CD8-positive, alpha-beta memory T cell (primary cell): ENCODE measurements at regions not wholly inside any gene's neighbourhood (a gene's known extent, or its start where the extent isn't known, plus 50 kb on each side); places are given as distances from the start of the nearest gene placed in this dataset.
A peak's percentile ranks its signal among the peaks of the same experiment; 100 is the strongest.

Experiments used
- CTCF ChIA-PET: fragments of 350-600 bp; sonication (Branson Sonifier 250); formaldehyde crosslinking; loops from one replicate; lab custom pipeline; 2021; ENCODE audit warnings: antibody characterized with exemption; lab: Charles Lee
- POLR2A ChIA-PET: fragments of 350-600 bp; sonication (Branson Sonifier 250); formaldehyde crosslinking; loops from one replicate; lab custom pipeline; 2021; ENCODE audit warnings: antibody characterized with exemption; lab: Charles Lee
- DNase-seq, 5 donors: peaks; one replicate each; pipeline versions ENCODE4 v3.0.0 to v3.0.0-alpha.2; 2020 to 2022; ENCODE audit warnings: mixed read lengths in 1 of 5
- H3K27ac ChIP-seq: one replicate; pipeline ENCODE4 v1.7.0; 2013; ENCODE audit warnings: low read depth, mild to moderate bottlenecking, low read length, moderate library complexity
- H3K27me3 ChIP-seq: 2 replicates; pipeline ENCODE4 v1.7.0; 2013; ENCODE audit warnings: low read length, mild to moderate bottlenecking; ENCODE audit not compliant: insufficient read depth, poor library complexity, severe bottlenecking
- H3K36me3 ChIP-seq: 2 replicates; pipeline ENCODE4 v1.7.0; 2013; ENCODE audit warnings: mild to moderate bottlenecking, low read length, moderate library complexity; ENCODE audit not compliant: insufficient read depth
- H3K4me1 ChIP-seq: 2 replicates; pipeline ENCODE4 v1.7.0; 2013; ENCODE audit warnings: mild to moderate bottlenecking, low read length, moderate library complexity; ENCODE audit not compliant: insufficient read depth
- H3K4me3 ChIP-seq: 2 replicates; pipeline ENCODE4 v1.7.0; 2013; ENCODE audit warnings: mild to moderate bottlenecking, low read length
- H3K9me3 ChIP-seq: 2 replicates; pipeline ENCODE4 v1.7.0; 2013; ENCODE audit warnings: mild to moderate bottlenecking, low read length
- H3K27ac Mint-ChIP-seq, 8 donors: one replicate each; pipeline ENCODE4 v1.8.0; 2020 to 2021; ENCODE audit warnings: mixed read lengths in 8 of 8, mild to moderate bottlenecking in 6 of 8, inconsistent platforms in 3 of 8, moderate library complexity in 3 of 8
- H3K27me3 Mint-ChIP-seq, 2 donors: one replicate each; pipeline ENCODE4 v1.8.0; 2020 to 2021; ENCODE audit warnings: mixed read lengths in 2 of 2, mild to moderate bottlenecking in 1 of 2, moderate library complexity in 1 of 2
- H3K36me3 Mint-ChIP-seq, 3 donors: one replicate each; pipeline ENCODE4 v1.8.0; 2020 to 2021; ENCODE audit warnings: mixed read lengths in 3 of 3, inconsistent platforms in 1 of 3, mild to moderate bottlenecking in 1 of 3
- H3K4me1 Mint-ChIP-seq, 3 donors: one replicate each; pipeline ENCODE4 v1.8.0; 2020 to 2021; ENCODE audit warnings: mixed read lengths in 3 of 3, inconsistent platforms in 1 of 3, mild to moderate bottlenecking in 1 of 3
- H3K4me3 Mint-ChIP-seq, 7 donors: one replicate each; pipeline ENCODE4 v1.8.0; 2020 to 2021; ENCODE audit warnings: mixed read lengths in 7 of 7, mild to moderate bottlenecking in 6 of 7, moderate library complexity in 4 of 7, inconsistent platforms in 2 of 7
- H3K9me3 Mint-ChIP-seq, 5 donors: one replicate each; pipeline ENCODE4 v1.8.0; 2020 to 2022; ENCODE audit warnings: mixed read lengths in 5 of 5, mild to moderate bottlenecking in 3 of 5, moderate library complexity in 2 of 5, inconsistent platforms in 1 of 5

DNA sequence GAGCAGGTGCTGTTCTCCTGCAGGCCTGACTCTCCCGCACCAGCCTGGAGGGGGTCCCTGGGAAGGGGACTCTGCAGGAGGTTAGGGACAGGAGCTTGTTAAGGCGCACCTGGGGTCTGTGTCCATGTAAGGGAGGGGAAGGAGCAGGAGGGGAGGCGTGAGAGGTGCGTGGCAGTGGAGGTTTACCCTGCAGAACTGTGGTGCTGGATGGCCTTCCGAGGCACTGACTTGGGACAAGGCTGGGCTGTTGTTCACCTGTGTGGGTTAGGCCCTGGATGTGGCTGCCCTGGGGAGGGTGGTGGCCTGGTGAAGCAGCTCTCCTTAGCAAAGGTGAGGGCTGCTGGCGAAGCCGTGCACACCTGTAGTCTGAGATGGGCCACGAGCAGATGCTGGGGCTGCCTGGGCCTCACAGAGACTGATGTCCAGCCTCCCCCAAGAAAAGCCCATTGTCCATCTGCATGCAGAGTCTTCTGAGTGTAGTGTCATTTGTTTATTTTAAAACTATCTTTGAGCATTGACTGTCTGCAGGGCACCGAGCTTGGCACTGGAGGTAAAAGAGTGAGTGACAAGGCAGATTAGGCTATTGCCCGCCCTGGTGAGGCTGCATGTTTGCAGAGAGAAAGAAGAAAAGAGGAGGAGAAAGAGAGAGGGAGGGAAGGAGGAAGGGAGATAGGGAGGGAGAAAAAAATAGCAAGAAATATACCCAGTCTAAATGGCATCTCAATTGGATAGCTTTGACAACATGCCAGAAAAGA, 225.3 kb downstream of the GLRX3 start:
- Mint-ChIP-seq H3K9me3 (peaks cover 3 to 14% (median 8%) of the 10 kb centered on the region in 5 donors), H3K36me3 (peaks cover 0 to 1% (median 0%) of the 10 kb centered on the region in 3 donors), H3K27ac (no peak overlapping the region), H3K27me3 (peaks cover 0 to 5% of the 10 kb centered on the region in 2 donors), H3K4me3 (no peak overlapping the region), H3K4me1 (no peaks in the 10 kb centered on the region)
- H3K27ac ChIP-seq, result no peak overlapping the region
- H3K4me1 ChIP-seq, result no peaks in the 10 kb centered on the region
- H3K36me3 ChIP-seq, result no peaks in the 10 kb centered on the region
- ChIA-PET CTCF (no interaction called here), POLR2A (no interaction called here)
- DNase-seq, result no peak
- no peaks in the 10 kb centered on the region for H3K27me3 ChIP-seq
- H3K9me3 ChIP-seq, result no peaks in the 10 kb centered on the region
- no peak overlapping the region for H3K4me3 ChIP-seq

DNA sequence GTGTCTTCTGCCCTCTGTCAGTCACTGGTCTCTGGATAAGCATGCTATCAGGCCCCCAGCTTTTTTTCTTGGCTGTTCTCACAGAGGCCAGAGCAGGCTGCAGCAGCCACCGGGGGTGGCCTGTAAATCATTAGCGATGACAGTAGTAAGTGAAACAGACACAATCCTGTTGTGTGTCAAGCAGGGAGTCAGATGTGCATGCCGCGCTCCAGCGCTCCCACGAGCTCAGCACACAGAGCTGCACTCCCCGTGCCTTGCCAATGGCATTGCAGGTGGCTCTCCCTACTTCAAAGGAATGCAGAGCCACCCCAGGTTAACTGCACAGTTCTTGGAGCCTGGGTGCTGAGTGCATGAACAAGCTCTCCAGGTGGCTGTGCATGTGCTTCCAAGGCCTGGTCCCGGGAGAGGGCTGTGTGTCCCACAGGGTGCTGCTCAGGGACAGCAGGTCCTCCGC, 226.1 kb downstream of the GLRX3 start:
- no peaks in the 10 kb centered on the region for H3K9me3 ChIP-seq
- no peak for DNase-seq
- Mint-ChIP-seq H3K36me3 (peaks cover 0 to 1% (median 0%) of the 10 kb centered on the region in 3 donors), H3K4me1 (no peaks in the 10 kb centered on the region), H3K9me3 (peaks cover 5 to 17% (median 10%) of the 10 kb centered on the region in 5 donors), H3K4me3 (no peak overlapping the region), H3K27me3 (peaks cover 0 to 5% of the 10 kb centered on the region in 2 donors), H3K27ac (no peak overlapping the region)
- H3K27me3 ChIP-seq, result no peaks in the 10 kb centered on the region
- H3K4me1 ChIP-seq, result no peaks in the 10 kb centered on the region
- ChIA-PET POLR2A (no interaction called here), CTCF (no interaction called here)
- no peak overlapping the region for H3K27ac ChIP-seq
- no peak overlapping the region for H3K4me3 ChIP-seq
- H3K36me3 ChIP-seq, result no peaks in the 10 kb centered on the region

DNA sequence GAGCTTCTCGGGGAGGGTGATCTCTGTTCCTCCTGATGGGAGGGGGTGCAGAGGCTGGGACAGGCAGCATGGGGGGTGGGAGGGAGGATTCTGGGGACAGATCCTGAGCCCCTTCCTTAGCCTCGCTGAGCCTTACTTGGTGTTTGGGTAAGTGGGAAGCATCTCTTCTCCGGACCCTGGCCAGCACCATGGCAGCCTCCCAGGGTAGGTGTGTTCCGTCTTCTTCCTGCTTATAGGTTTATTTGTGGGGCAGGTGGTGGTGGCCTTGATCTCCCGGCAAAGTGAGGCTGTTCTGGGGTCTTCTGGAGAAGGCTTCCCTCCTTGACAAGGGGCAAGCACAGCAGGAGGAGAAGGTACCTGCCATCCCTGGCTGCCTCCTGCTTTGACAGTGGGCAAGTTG, 226.9 kb downstream of the GLRX3 start:
- H3K9me3 ChIP-seq, result no peaks in the 10 kb centered on the region
- no peak overlapping the region for H3K27ac ChIP-seq
- H3K4me1 ChIP-seq, result no peaks in the 10 kb centered on the region
- ChIA-PET CTCF (no interaction called here), POLR2A (no interaction called here)
- H3K4me3 ChIP-seq, result no peak overlapping the region
- no peak for DNase-seq
- no peaks in the 10 kb centered on the region for H3K36me3 ChIP-seq
- Mint-ChIP-seq H3K27ac (peak overlapping the region in 1 of 8 donors; percentile 14), H3K36me3 (peaks cover 0 to 1% (median 0%) of the 10 kb centered on the region in 3 donors), H3K9me3 (peaks cover 5 to 14% (median 10%) of the 10 kb centered on the region in 5 donors), H3K4me3 (no peak overlapping the region), H3K27me3 (peaks cover 0 to 5% of the 10 kb centered on the region in 2 donors), H3K4me1 (no peaks in the 10 kb centered on the region)
- no peaks in the 10 kb centered on the region for H3K27me3 ChIP-seq

DNA sequence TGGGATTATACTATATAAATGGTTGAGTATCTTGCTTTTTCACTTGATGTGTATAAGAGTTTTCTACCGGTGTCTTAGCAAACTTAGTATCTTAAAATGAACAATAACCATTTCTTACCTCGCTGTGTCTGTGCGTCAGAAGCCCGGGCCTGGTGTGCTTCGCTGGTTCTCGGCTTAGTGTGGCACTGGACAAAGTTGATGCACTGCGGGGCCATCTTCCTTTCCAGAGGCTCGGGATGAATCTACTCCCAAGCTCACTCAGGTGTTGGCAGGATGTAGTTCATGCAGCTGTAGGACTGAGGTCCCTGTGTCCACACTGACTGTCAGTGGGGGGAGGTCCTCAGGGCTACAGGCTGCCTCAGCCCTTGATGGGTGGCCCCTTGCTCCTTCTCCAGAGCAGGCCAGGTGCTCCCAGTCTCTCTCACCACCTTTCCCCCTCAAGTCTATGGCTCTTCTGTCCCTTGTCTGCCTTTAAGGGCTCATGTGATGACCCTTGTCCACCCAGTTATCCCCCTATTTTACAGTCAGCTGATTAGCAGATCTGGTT, 227.8 kb downstream of the GLRX3 start:
- Mint-ChIP-seq H3K36me3 (peaks cover 0 to 1% (median 0%) of the 10 kb centered on the region in 3 donors), H3K9me3 (peaks cover 5 to 14% (median 10%) of the 10 kb centered on the region in 5 donors), H3K27me3 (peaks cover 0 to 5% of the 10 kb centered on the region in 2 donors), H3K4me1 (no peaks in the 10 kb centered on the region), H3K27ac (no peak overlapping the region), H3K4me3 (no peak overlapping the region)
- H3K27me3 ChIP-seq, result no peaks in the 10 kb centered on the region
- POLR2A ChIA-PET, result no interaction called here
- no peaks in the 10 kb centered on the region for H3K9me3 ChIP-seq
- H3K4me3 ChIP-seq, result no peak overlapping the region
- CTCF ChIA-PET, result no interaction called here
- DNase-seq, result no peak
- H3K27ac ChIP-seq, result no peak overlapping the region
- H3K36me3 ChIP-seq, result no peaks in the 10 kb centered on the region
- no peaks in the 10 kb centered on the region for H3K4me1 ChIP-seq

DNA sequence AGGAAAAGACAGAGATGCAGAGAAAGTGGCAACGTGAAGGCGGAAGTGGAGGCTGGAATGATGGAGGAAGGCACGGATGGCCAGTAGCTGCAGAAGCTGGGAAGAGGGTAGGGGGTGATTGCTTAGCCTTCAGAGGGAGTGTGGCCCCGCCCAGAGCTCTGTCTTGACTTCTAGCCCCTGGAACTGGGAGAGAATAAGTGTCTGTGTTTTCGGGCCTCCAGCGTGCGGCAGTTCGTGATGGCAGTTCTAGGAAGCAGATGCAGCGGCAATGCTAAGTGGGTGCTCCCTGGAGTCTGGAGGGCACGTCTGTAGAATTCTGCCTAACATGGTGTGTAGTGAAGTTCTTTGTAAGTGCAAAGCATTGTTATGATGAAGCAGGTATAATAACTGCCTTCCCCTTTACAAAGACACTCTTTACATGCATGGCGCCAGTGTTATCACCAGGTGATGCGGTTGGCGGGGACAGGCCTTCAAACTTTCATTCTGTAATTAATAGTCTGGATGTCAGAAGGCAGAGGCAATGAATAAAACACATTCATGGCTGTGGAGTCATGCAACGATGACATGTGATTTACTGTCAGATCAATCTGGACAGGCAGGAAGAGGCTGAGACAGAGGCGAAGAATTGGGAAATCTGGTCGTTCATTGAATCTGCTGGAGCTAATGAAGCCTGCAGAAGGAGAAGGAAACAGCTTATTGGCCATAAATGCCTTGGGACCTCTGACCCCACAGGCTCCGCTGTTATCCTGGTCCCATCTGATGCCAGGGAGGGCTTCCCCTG, 228.6 kb downstream of the GLRX3 start:
- ChIA-PET CTCF (no interaction called here), POLR2A (no interaction called here)
- H3K4me3 ChIP-seq, result no peak overlapping the region
- H3K4me1 Mint-ChIP-seq, result no peaks in the 10 kb centered on the region
- no peaks in the 10 kb centered on the region for H3K4me1 ChIP-seq
- no peaks in the 10 kb centered on the region for H3K9me3 ChIP-seq
- H3K27me3 ChIP-seq, result no peaks in the 10 kb centered on the region
- no peak overlapping the region for H3K27ac Mint-ChIP-seq
- DNase-seq, result no peak
- H3K36me3 ChIP-seq, result no peaks in the 10 kb centered on the region
- peaks cover 3 to 14% (median 10%) of the 10 kb centered on the region in 5 donors for H3K9me3 Mint-ChIP-seq
- no peak overlapping the region for H3K4me3 Mint-ChIP-seq
- H3K27ac ChIP-seq, result no peak overlapping the region
- H3K27me3 Mint-ChIP-seq, result peaks cover 0 to 5% of the 10 kb centered on the region in 2 donors
- H3K36me3 Mint-ChIP-seq, result peaks cover 0 to 1% (median 0%) of the 10 kb centered on the region in 3 donors

DNA sequence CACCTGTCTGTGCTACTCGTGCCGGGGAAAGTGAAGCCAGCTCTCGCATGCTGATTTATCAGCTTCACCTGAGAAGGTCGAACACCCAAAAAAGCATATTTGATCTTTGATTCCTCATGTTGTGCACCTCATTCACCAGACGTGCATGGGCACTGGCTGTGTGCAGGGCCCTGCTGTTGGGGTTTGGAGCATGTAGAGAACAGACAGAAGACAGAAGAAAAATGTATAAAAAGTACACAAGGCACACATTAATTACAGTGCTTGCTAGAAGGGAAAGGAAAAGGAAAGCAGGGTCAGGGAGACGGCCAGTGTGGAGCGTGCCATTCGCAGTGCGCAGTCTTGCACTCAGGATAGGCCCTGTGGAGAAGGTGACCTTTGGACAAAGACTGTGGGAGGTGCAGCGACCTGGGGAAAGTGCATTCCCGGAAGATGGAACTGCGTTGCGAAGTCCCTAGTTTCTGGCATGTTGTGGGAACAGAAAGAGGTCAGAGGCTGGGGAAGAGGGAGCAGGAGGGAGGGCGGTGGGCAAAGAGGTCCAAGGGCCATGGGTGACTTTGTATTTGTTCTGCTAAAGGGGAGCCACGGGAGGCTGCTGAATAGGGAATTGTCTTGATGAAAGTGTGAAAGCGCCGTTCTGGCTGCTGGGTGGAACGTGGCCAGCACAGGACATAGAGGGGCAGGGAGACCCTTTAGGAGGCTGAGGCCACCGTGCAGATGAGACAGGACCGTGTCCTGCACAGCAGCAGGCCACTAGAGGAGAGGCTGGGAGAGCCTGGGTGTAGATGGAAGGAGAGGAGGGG, 232.8 kb downstream of the GLRX3 start:
- CTCF ChIA-PET, result no interaction called here

DNA sequence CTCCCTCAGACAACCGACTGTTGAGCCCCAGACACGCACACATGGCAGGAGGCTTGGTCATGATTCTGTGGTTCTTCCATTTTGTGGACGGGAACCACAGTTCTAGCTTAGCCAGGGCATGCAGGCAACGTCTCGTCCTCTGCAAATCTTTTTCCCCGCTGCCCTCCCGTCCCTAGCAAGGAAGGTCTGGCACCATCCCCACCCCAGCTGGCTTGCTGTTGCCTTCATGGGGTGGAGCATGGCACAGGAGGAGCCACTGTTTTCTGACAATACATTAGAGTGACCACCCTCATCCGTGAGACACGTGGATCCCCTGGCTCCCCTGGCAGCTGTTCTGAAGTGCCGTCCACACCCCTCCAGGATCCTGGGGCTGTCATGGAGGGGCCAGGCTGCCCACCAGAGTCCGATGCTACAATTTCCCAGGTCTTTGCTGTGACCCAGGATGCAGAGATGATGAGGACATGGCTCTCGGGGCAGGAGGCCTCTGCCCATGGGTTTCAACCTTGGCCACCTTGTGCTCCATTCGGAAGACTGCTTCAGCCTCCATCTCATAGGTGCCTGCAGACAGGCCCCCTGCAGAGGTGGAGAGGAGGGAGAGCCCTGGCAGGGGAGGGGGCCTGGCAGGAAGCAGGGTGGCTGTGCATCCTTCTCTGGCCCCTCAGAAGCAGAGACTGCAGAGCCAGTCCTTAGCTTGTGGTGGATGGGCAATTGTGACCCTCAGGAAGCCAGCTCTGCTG, 233.6 kb downstream of the GLRX3 start:
- H3K9me3 Mint-ChIP-seq, result peaks cover 5 to 10% (median 6%) of the 10 kb centered on the region in 5 donors
- no peak overlapping the region for H3K27ac Mint-ChIP-seq
- POLR2A ChIA-PET, result no interaction called here
- no peak for DNase-seq
- peaks cover 0 to 3% of the 10 kb centered on the region in 2 donors for H3K27me3 Mint-ChIP-seq
- no peak overlapping the region for H3K4me3 ChIP-seq
- no peak overlapping the region for H3K27ac ChIP-seq
- CTCF ChIA-PET, result no interaction called here
- no peaks in the 10 kb centered on the region for H3K4me1 ChIP-seq
- no peaks in the 10 kb centered on the region for H3K27me3 ChIP-seq
- H3K4me3 Mint-ChIP-seq, result no peak overlapping the region
- H3K36me3 ChIP-seq, result no peaks in the 10 kb centered on the region
- H3K4me1 Mint-ChIP-seq, result no peaks in the 10 kb centered on the region
- H3K9me3 ChIP-seq, result no peaks in the 10 kb centered on the region
- H3K36me3 Mint-ChIP-seq, result no peaks in the 10 kb centered on the region

More for the DNA sequence above, 232.8 kb downstream of the GLRX3 start:
- Histone ChIP-seq H3K4me3 (no peak overlapping the region), H3K4me1 (no peaks in the 10 kb centered on the region), H3K36me3 (no peaks in the 10 kb centered on the region), H3K27me3 (no peaks in the 10 kb centered on the region), H3K27ac (no peak overlapping the region), H3K9me3 (no peaks in the 10 kb centered on the region)
- Mint-ChIP-seq H3K27ac (no peak overlapping the region), H3K9me3 (peaks cover 5 to 10% (median 7%) of the 10 kb centered on the region in 5 donors), H3K4me3 (no peak overlapping the region), H3K27me3 (peaks cover 0 to 3% of the 10 kb centered on the region in 2 donors), H3K4me1 (no peaks in the 10 kb centered on the region), H3K36me3 (no peaks in the 10 kb centered on the region)
- POLR2A ChIA-PET, result no interaction called here
- no peak for DNase-seq
